GM23338 (cell line): ENCODE measurements at regions not wholly inside any gene's neighbourhood (a gene's known extent, or its start where the extent isn't known, plus 50 kb on each side); places are given as distances from the start of the nearest gene placed in this dataset.

Source experiments
- ATAC-seq: fragments of 200-7000 bp; cut with Tn5 transposase; 3 replicates; pipeline ENCODE4 v1.9.1; 2020
- DNase-seq: peaks from one replicate; pipeline ENCODE4 v3.0.0-alpha.2; 2015; ENCODE audit warnings: low spot score
- H2AFZ ChIP-seq: fragments of 200-600 bp; sonication (generic); 2 replicates; pipeline ENCODE4 v1.8.0; 2016; ENCODE audit warnings: antibody characterized with exemption, mild to moderate bottlenecking, moderate library complexity
- H3F3A ChIP-seq: fragments of 200-600 bp; sonication (generic); replicated peaks from 2 replicates; pipeline ENCODE4 v1.8.0; 2017; ENCODE audit warnings: antibody characterized with exemption, mixed run types, low read depth
- H3K27ac ChIP-seq: fragments of 200-600 bp; sonication (generic); 2 replicates; pipeline ENCODE4 v1.6.1; 2016; ENCODE audit warnings: low read depth
- H3K27me3 ChIP-seq: fragments of 200-600 bp; sonication (generic); 2 replicates; pipeline ENCODE4 v1.8.0; 2016; ENCODE audit warnings: mild to moderate bottlenecking, mixed run types, moderate library complexity; ENCODE audit not compliant: insufficient read depth
- H3K36me3 ChIP-seq: fragments of 200-600 bp; sonication (generic); 2 replicates; pipeline ENCODE4 v1.8.0; 2016; ENCODE audit warnings: mild to moderate bottlenecking; ENCODE audit not compliant: insufficient read depth
- H3K4me1 ChIP-seq: fragments of 200-600 bp; sonication (generic); 2 replicates; pipeline ENCODE4 v1.8.0; 2016; ENCODE audit warnings: mild to moderate bottlenecking, moderate library complexity; ENCODE audit not compliant: insufficient read depth
- H3K4me2 ChIP-seq: fragments of 200-600 bp; sonication (generic); 2 replicates; pipeline ENCODE4 v1.7.1; 2017; ENCODE audit warnings: mixed run types
- H3K4me3 ChIP-seq: fragments of 200-600 bp; sonication (generic); 2 replicates; pipeline ENCODE4 v1.6.1; 2016; ENCODE audit warnings: mixed run types
- H3K79me2 ChIP-seq: fragments of 200-600 bp; sonication (generic); replicated peaks from 2 replicates; pipeline ENCODE4 v1.8.0; 2017; ENCODE audit warnings: mild to moderate bottlenecking; ENCODE audit not compliant: insufficient read depth
- H3K9me2 ChIP-seq: fragments of 200-600 bp; sonication (generic); 2 replicates; pipeline ENCODE4 v1.8.0; 2017; ENCODE audit not compliant: insufficient read depth
- H4K20me1 ChIP-seq: fragments of 200-600 bp; sonication (generic); replicated peaks from 2 replicates; pipeline ENCODE4 v1.8.0; 2017; ENCODE audit warnings: mild to moderate bottlenecking; ENCODE audit not compliant: insufficient read depth
- H3K27ac Mint-ChIP-seq: 2 replicates; pipeline ENCODE4 v1.8.0; 2020; ENCODE audit warnings: inconsistent platforms, mild to moderate bottlenecking, moderate library complexity, mixed read lengths
- H3K27me3 Mint-ChIP-seq: 3 replicates; pipeline ENCODE4 v1.8.0; 2022; ENCODE audit warnings: low read depth, mild to moderate bottlenecking, moderate library complexity, mixed read lengths, inconsistent platforms; ENCODE audit not compliant: insufficient read depth, poor library complexity
- H3K36me3 Mint-ChIP-seq: 3 replicates; pipeline ENCODE4 v1.8.0; 2021; ENCODE audit warnings: low read depth, mild to moderate bottlenecking, inconsistent platforms, moderate library complexity, mixed read lengths
- H3K4me1 Mint-ChIP-seq: 3 replicates; pipeline ENCODE4 v1.8.0; 2020; ENCODE audit warnings: mild to moderate bottlenecking, inconsistent platforms, mixed read lengths
- H3K4me3 Mint-ChIP-seq: 3 replicates; pipeline ENCODE4 v1.8.0; 2021; ENCODE audit warnings: moderate library complexity, mild to moderate bottlenecking, inconsistent platforms, mixed read lengths
- H3K9me3 Mint-ChIP-seq: 3 replicates; pipeline ENCODE4 v1.8.0; 2020; ENCODE audit warnings: moderate library complexity, mild to moderate bottlenecking, inconsistent platforms, mixed read lengths
- CREB1 ChIP-seq: fragments of 250-450 bp; sonication (Bioruptor Pico); IDR thresholded peaks from 2 replicates; pipeline ENCODE4 v1.5.0; 2020; ENCODE audit warnings: low read depth, mild to moderate bottlenecking, moderate library complexity
- EZH2 ChIP-seq: fragments of 200-600 bp; sonication (generic); IDR thresholded peaks from one replicate; pipeline ENCODE4 v1.8.0; 2017; ENCODE audit warnings: antibody characterized with exemption, mild to moderate bottlenecking, low read depth; ENCODE audit not compliant: unreplicated experiment
- EZH2phosphoT487 ChIP-seq: fragments of 200-600 bp; sonication (generic); IDR thresholded peaks from one replicate; pipeline ENCODE4 v1.8.1; 2018; ENCODE audit warnings: antibody characterized with exemption; ENCODE audit not compliant: unreplicated experiment
- JUNB ChIP-seq: IDR thresholded peaks from one replicate; pipeline ENCODE4 v1.6.1; 2016; ENCODE audit warnings: antibody characterized with exemption; ENCODE audit not compliant: unreplicated experiment
- NANOG ChIP-seq: IDR thresholded peaks from 2 replicates; pipeline ENCODE4 v1.6.1; 2016; ENCODE audit warnings: antibody characterized with exemption, borderline replicate concordance
- POLR2AphosphoS5 ChIP-seq: IDR thresholded peaks from 2 replicates; pipeline ENCODE4 v1.6.1; 2016; ENCODE audit warnings: antibody characterized with exemption, low read depth
- STAT1 ChIP-seq: IDR thresholded peaks from one replicate; pipeline ENCODE4 v1.6.1; 2016; ENCODE audit warnings: antibody characterized with exemption; ENCODE audit not compliant: unreplicated experiment
- ZNF114 ChIP-seq: fragments of 250-450 bp; sonication (Bioruptor Pico); IDR thresholded peaks from 2 replicates; pipeline ENCODE4 v1.5.0; 2020; ENCODE audit warnings: mild to moderate bottlenecking, moderate library complexity
- ZNF331 ChIP-seq: fragments of 250-450 bp; sonication (Bioruptor Pico); IDR thresholded peaks from 2 replicates; pipeline ENCODE4 v1.5.0; 2020; ENCODE audit warnings: low read depth, mild to moderate bottlenecking, moderate library complexity
- TF ChIP-seq, protein P1 (sequence below), 2 experiments: fragments of 200-600 bp in 1 of 2; sonication (generic) in 1 of 2; conservative IDR thresholded peaks; 2 replicates each; pipeline versions ENCODE4 v1.5.1 to v1.6.1; 2016 to 2017; ENCODE audit warnings: antibody characterized with exemption in 2 of 2, low read depth in 2 of 2, mild to moderate bottlenecking in 2 of 2, moderate library complexity in 1 of 2
- TF ChIP-seq, protein P2 (sequence below): IDR thresholded peaks from one replicate; pipeline ENCODE4 v1.6.1; 2018; ENCODE audit warnings: antibody characterized with exemption; ENCODE audit not compliant: unreplicated experiment
- TF ChIP-seq, protein P3 (sequence below): IDR thresholded peaks from 2 replicates; pipeline ENCODE4 v1.6.1; 2016; ENCODE audit warnings: antibody characterized with exemption
- TF ChIP-seq, protein P4 (sequence below): fragments of 250-450 bp; sonication (Bioruptor Pico); IDR thresholded peaks from 2 replicates; pipeline ENCODE4 v1.5.0; 2020; ENCODE audit warnings: mild to moderate bottlenecking, moderate library complexity

DNA sequence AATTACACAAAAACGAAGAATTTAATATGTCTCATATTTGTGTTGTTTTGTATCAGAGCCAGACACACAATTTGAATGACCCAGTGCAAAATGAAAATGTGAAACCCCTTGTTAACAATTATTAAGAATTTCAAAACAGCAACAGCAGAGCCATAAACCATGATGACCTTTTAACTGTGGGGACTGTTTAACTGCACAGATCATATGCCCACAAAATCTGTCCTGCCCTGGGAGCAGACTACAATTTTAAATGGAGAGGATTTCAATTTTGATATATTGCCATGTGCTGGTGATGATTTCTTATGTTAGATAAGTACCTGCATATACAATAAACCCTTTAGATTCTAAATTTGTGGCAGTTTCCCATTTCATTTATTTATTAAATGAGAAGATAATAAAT lies 455.5 kb upstream of the MGAT4C start:
- Histone ChIP-seq H3K9me2 (no peaks in the 10 kb centered on the region), H3K4me2 (no peak overlapping the region), H3K27ac (no peak overlapping the region), H2AFZ (no peak overlapping the region), H3K36me3 (peaks cover 6% of the 10 kb centered on the region; the same call in 1 of the 2 replicates), H3K27me3 (no peaks in the 10 kb centered on the region), H3K79me2 (no peaks in the 10 kb centered on the region), H3F3A (no peaks in the 10 kb centered on the region), H3K4me3 (no peak overlapping the region), H3K4me1 (no peaks in the 10 kb centered on the region), H4K20me1 (no peaks in the 10 kb centered on the region)
- TF ChIP-seq ZNF331 (no peak), JUNB (no peak), ZNF114 (CRISPR knock-in tag) (no peak), EZH2 (no peak), STAT1 (no peak), EZH2phosphoT487 (no peak), POLR2AphosphoS5 (no peak), NANOG (no peak), CREB1 (CRISPR knock-in tag) (no peak)
- TF ChIP-seq, protein P1, sequence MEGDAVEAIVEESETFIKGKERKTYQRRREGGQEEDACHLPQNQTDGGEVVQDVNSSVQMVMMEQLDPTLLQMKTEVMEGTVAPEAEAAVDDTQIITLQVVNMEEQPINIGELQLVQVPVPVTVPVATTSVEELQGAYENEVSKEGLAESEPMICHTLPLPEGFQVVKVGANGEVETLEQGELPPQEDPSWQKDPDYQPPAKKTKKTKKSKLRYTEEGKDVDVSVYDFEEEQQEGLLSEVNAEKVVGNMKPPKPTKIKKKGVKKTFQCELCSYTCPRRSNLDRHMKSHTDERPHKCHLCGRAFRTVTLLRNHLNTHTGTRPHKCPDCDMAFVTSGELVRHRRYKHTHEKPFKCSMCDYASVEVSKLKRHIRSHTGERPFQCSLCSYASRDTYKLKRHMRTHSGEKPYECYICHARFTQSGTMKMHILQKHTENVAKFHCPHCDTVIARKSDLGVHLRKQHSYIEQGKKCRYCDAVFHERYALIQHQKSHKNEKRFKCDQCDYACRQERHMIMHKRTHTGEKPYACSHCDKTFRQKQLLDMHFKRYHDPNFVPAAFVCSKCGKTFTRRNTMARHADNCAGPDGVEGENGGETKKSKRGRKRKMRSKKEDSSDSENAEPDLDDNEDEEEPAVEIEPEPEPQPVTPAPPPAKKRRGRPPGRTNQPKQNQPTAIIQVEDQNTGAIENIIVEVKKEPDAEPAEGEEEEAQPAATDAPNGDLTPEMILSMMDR (conservative IDR thresholded peaks at IDR 0.05; ENCODE audit: low read depth in 2 of 2) = no peak
- TF ChIP-seq, protein P2, sequence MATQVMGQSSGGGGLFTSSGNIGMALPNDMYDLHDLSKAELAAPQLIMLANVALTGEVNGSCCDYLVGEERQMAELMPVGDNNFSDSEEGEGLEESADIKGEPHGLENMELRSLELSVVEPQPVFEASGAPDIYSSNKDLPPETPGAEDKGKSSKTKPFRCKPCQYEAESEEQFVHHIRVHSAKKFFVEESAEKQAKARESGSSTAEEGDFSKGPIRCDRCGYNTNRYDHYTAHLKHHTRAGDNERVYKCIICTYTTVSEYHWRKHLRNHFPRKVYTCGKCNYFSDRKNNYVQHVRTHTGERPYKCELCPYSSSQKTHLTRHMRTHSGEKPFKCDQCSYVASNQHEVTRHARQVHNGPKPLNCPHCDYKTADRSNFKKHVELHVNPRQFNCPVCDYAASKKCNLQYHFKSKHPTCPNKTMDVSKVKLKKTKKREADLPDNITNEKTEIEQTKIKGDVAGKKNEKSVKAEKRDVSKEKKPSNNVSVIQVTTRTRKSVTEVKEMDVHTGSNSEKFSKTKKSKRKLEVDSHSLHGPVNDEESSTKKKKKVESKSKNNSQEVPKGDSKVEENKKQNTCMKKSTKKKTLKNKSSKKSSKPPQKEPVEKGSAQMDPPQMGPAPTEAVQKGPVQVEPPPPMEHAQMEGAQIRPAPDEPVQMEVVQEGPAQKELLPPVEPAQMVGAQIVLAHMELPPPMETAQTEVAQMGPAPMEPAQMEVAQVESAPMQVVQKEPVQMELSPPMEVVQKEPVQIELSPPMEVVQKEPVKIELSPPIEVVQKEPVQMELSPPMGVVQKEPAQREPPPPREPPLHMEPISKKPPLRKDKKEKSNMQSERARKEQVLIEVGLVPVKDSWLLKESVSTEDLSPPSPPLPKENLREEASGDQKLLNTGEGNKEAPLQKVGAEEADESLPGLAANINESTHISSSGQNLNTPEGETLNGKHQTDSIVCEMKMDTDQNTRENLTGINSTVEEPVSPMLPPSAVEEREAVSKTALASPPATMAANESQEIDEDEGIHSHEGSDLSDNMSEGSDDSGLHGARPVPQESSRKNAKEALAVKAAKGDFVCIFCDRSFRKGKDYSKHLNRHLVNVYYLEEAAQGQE = no peak
- TF ChIP-seq, protein P3, sequence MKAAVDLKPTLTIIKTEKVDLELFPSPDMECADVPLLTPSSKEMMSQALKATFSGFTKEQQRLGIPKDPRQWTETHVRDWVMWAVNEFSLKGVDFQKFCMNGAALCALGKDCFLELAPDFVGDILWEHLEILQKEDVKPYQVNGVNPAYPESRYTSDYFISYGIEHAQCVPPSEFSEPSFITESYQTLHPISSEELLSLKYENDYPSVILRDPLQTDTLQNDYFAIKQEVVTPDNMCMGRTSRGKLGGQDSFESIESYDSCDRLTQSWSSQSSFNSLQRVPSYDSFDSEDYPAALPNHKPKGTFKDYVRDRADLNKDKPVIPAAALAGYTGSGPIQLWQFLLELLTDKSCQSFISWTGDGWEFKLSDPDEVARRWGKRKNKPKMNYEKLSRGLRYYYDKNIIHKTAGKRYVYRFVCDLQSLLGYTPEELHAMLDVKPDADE = no peak
- TF ChIP-seq, protein P4, sequence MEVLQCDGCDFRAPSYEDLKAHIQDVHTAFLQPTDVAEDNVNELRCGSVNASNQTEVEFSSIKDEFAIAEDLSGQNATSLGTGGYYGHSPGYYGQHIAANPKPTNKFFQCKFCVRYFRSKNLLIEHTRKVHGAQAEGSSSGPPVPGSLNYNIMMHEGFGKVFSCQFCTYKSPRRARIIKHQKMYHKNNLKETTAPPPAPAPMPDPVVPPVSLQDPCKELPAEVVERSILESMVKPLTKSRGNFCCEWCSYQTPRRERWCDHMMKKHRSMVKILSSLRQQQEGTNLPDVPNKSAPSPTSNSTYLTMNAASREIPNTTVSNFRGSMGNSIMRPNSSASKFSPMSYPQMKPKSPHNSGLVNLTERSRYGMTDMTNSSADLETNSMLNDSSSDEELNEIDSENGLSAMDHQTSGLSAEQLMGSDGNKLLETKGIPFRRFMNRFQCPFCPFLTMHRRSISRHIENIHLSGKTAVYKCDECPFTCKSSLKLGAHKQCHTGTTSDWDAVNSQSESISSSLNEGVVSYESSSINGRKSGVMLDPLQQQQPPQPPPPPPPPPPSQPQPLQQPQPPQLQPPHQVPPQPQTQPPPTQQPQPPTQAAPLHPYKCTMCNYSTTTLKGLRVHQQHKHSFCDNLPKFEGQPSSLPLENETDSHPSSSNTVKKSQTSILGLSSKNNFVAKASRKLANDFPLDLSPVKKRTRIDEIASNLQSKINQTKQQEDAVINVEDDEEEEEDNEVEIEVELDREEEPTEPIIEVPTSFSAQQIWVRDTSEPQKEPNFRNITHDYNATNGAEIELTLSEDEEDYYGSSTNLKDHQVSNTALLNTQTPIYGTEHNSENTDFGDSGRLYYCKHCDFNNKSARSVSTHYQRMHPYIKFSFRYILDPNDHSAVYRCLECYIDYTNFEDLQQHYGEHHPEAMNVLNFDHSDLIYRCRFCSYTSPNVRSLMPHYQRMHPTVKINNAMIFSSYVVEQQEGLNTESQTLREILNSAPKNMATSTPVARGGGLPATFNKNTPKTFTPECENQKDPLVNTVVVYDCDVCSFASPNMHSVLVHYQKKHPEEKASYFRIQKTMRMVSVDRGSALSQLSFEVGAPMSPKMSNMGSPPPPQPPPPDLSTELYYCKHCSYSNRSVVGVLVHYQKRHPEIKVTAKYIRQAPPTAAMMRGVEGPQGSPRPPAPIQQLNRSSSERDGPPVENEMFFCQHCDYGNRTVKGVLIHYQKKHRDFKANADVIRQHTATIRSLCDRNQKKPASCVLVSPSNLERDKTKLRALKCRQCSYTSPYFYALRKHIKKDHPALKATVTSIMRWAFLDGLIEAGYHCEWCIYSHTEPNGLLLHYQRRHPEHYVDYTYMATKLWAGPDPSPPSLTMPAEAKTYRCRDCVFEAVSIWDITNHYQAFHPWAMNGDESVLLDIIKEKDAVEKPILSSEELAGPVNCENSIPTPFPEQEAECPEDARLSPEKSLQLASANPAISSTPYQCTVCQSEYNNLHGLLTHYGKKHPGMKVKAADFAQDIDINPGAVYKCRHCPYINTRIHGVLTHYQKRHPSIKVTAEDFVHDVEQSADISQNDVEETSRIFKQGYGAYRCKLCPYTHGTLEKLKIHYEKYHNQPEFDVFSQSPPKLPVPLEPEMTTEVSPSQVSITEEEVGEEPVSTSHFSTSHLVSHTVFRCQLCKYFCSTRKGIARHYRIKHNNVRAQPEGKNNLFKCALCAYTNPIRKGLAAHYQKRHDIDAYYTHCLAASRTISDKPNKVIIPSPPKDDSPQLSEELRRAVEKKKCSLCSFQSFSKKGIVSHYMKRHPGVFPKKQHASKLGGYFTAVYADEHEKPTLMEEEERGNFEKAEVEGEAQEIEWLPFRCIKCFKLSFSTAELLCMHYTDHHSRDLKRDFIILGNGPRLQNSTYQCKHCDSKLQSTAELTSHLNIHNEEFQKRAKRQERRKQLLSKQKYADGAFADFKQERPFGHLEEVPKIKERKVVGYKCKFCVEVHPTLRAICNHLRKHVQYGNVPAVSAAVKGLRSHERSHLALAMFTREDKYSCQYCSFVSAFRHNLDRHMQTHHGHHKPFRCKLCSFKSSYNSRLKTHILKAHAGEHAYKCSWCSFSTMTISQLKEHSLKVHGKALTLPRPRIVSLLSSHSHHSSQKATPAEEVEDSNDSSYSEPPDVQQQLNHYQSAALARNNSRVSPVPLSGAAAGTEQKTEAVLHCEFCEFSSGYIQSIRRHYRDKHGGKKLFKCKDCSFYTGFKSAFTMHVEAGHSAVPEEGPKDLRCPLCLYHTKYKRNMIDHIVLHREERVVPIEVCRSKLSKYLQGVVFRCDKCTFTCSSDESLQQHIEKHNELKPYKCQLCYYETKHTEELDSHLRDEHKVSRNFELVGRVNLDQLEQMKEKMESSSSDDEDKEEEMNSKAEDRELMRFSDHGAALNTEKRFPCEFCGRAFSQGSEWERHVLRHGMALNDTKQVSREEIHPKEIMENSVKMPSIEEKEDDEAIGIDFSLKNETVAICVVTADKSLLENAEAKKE (CRISPR knock-in tag) = no peak
- no peak for DNase-seq
- ATAC-seq = no peak
- Mint-ChIP-seq H3K27me3 (no peaks in the 10 kb centered on the region), H3K9me3 (peaks cover 35% of the 10 kb centered on the region), H3K4me3 (no peak overlapping the region), H3K27ac (no peak overlapping the region), H3K4me1 (no peaks in the 10 kb centered on the region), H3K36me3 (peaks cover 29% of the 10 kb centered on the region)
